ENCODE measurements at regions not wholly inside any gene's neighbourhood (a gene's known extent, or its start where the extent isn't known, plus 50 kb on each side); places are given as distances from the start of the nearest gene placed in this dataset.
"Not testable (repeated sequence)": the region's sequence is repeated elsewhere in the genome, so short reads cannot be mapped to it uniquely, and the experiment has no call there.

- TF ChIP-seq, protein P1, sequence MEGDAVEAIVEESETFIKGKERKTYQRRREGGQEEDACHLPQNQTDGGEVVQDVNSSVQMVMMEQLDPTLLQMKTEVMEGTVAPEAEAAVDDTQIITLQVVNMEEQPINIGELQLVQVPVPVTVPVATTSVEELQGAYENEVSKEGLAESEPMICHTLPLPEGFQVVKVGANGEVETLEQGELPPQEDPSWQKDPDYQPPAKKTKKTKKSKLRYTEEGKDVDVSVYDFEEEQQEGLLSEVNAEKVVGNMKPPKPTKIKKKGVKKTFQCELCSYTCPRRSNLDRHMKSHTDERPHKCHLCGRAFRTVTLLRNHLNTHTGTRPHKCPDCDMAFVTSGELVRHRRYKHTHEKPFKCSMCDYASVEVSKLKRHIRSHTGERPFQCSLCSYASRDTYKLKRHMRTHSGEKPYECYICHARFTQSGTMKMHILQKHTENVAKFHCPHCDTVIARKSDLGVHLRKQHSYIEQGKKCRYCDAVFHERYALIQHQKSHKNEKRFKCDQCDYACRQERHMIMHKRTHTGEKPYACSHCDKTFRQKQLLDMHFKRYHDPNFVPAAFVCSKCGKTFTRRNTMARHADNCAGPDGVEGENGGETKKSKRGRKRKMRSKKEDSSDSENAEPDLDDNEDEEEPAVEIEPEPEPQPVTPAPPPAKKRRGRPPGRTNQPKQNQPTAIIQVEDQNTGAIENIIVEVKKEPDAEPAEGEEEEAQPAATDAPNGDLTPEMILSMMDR (IDR thresholded peaks at IDR 0.05) = not testable (repeated sequence)
- TF ChIP-seq POLR2A (IDR thresholded peaks at IDR 0.05) = not testable (repeated sequence)
These were observed 576.7 kb downstream of the EPM2A start for GRCh38 chr6:145158636-145159035.
